HG03064 (cell line): ENCODE measurements at regions not wholly inside any gene's neighbourhood (a gene's known extent, or its start where the extent isn't known, plus 50 kb on each side); places are given as distances from the start of the nearest gene placed in this dataset.
A peak's percentile ranks its signal among the peaks of the same experiment; 100 is the strongest.

Experiments used
- ATAC-seq: cut with Tn5 transposase; IDR thresholded peaks from one replicate; pipeline ENCODE4 v1.9.1; 2021; ENCODE audit warnings: low read depth; ENCODE audit not compliant: unreplicated experiment

DNA sequence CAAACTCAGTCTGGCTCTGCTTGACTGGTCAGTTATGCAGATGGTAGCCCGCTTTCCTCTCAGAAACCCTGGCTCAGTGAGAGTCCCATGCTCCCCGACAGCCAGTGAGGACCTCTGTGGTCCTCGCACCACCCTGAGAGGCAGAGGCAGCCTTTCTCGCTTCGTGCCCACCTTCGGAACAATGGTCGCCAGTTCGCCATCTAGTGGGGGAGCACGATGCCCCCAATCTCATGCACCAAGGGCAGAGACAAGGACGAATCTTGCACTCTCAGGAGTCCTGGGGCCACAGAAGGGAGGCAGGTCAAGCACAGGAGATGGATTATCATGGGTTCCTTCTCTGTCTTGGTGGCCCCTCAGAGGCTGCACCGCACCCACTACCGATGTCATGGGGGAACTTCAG, 75.2 kb downstream of the RHCG start:
- no peak for ATAC-seq

GRCh38 chr15:89419370-89419984, 76.9 kb downstream of the RHCG start:
- no peak for ATAC-seq

DNA sequence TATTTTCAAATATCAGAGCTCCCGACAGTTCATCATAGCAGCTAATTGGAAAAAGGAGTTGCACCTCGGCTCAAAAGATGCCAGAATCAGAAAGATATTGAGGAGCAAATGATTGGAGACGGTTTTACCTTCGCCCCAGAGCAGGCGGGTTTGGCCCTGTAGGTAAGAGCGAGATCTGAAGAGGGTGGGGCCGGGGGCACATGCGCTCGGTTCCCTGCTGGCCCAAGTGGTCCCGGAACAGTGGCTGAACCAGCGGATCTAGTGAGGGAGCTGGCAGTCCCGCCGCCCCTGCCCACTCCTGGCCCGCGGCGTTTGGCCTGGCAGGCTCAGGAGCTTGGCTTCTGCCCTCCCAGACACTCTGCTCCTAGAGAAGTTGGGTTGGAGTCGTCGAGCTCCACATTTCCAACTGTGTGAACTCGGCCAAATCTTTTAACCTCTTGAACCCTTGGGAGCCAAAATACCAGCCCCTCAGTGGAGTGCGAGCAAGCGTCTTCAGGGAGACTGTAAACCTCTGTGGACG, 79.1 kb downstream of the RHCG start:
- ATAC-seq, result no peak

DNA sequence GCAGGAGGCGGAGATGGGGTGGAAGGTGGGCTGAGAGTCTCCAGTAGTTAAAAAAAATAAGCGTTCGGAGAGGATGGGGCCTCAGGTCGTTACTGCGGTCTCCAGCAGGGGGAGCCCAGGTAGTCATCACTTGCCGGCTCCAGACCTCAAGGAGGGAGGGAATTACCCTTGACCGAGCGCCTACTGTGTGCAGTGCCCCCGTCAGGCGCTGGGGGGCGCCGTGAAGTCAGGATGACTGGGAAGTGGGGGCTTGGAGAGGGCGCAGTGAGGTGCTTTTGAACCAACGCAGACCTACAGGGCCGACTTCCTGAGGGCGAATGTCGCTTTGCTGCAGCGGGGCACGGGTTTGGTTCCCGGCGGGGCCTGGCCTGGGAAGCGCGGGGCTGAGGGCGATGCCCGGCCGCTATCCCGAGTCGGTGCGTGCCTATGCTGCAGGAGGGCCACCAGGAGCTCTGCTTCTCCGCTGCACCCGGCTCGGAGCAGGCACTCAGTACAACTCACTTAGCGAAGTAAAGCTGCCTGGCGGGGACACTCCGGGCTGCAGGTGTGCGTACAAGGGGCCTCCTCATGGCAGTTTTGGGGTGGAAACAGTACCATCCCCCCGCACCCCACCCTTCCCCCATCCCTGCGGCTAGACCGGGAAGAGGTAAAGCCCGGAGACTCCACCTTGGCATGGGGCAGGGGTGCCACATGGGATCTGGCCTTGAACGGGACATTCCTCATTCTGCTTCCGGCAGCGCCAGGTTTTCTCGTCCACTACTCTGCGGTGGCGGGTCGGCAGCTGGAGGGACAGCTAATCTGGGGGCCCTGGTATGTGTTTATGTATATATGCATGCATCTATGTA, 79.8 kb downstream of the RHCG start:
- ATAC-seq, result peak; percentile 69

DNA sequence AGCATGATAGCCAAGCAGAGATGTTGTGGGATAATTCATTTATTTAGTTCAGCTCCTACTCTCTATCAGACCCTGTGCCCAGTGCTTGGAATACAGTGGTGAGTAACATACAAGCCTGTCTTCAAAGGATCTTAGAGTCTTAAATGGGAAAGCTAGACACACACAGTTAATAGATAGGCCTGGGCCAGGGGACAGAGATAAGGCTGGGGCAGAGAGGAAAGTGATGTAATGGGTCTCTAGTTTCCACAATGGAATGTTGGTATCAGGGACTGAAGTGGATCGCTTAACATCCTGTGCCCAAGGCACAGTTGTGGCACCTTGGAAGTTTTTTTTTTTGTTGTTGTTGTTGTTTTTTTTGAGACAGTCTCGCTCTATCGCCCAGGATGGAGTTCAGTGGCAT, 79.9 kb upstream of the POLG start:
- ATAC-seq, result no peak

DNA sequence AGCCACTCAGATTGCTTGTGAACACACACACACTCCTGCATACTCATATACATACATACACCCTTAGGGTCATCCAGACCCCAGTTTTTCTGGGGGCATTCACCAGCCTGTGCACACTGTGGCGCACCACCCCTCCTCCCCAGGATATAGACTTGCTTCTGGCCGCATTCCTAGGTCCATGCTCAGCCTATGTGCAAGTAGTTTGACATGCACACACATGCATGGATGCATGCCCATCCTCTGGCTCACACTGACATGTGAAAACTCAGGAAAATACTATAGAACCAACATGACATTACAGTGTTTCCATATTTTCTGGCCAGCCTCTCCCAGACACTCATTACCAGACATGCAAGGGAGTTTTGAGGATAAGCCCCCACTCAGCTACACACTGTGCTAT, 79.3 kb upstream of the POLG start:
- ATAC-seq, result no peak

DNA sequence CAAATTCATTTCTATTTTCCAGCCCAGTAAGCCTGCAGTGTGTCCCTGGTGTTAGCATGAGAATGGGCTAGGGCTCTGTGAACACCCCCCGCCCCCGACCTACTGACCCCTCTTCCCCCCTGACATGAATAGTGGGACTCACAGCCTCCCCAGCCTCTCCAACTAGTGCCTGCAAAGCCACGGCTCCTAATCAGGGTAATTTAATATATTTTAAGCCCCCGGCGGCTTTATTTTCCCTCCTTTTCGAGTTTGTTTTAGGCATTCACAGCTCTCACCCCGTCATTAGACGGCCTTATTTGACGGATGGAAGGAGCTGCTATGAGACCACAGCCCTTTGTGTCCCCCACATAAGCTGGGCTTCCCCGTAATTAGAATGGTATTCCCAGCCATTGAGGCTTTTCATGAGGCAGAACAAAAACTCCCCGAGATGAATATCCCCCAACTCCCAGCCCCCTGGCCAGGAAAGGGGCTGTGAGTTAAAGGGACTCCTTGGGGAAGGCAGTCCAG, 78.3 kb upstream of the POLG start:
- no peak for ATAC-seq

- no peak for ATAC-seq
Observed at GRCh38 chr15:89410039-89410435, 75.4 kb upstream of the POLG start.

- no peak for ATAC-seq
Observed at GRCh38 chr15:89409184-89410038, 74.8 kb upstream of the POLG start.

DNA sequence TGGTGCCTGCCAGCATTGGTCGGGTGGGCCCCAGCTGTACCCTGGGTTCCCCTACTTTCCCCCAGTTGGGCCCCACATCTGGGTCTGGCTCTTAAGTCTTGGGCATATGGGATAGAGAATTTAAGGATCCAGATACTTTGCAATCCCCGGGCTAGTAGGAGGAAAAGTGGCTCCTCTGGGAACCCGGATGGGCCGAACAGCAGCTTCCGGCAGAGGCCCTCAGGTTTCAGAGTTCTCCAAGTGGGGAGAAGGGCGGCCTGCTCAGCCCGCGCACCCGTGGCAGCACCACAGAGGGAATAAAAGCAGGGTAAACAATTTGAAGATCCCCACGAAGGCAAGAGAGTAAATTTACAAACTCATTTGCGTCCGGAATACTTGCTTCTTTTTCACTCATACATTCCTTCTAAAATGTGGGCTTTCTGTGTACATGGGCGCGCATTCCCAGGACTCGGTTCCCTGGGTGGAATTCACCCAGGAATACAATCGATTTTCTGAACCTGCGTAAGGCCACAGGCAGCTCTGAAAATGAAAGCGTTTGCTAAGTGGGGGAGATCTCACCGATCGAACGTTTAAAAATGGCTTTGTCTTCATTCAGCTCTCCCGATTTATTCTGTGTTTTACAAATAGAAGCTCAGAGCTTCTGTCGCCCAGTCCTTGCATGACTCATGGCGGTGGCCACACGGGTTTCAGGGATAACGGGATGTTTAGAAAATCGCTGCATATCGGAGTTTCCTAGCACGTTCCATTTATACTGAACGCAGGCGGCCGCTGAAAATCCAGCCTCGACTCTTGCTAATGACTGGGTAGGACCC, 74.0 kb upstream of the POLG start:
- ATAC-seq, result no peak

- no peak for ATAC-seq
Observed at GRCh38 chr15:89406940-89407607, 72.5 kb upstream of the POLG start.

DNA sequence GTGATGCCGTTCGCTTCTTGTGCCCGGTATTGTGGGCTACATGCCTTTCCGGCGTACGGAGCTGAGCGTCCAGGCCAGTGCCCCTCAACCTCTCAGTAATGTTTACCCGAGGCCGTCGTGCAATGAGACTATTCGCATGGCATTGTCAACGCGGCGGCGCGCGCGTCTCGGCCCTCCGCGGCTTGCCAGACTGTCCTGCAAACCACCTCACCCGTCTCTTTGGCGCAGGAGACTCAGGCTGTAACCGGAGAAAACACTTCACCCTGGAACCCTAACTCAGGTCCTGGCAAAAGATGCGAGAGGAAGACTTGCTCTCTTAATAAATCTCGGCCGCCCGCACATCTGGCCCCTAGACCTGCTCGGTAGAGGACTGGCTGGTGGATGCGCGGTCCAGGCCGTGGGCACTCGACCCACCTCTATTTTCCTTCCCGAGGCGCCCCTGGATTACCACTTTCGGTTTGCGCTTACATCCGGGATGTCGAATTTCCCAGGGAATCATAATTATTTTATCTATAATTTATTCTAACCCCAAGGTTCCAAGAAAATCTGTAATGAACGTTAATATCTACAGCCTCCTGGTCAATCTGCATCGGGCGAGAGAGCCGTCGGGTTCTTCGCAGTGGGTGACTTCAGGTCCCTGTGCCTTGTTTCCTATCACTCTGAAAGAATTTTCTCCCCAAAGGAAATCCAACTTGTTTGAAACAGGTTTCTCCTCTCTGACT, 71.8 kb upstream of the POLG start:
- no peak for ATAC-seq

DNA sequence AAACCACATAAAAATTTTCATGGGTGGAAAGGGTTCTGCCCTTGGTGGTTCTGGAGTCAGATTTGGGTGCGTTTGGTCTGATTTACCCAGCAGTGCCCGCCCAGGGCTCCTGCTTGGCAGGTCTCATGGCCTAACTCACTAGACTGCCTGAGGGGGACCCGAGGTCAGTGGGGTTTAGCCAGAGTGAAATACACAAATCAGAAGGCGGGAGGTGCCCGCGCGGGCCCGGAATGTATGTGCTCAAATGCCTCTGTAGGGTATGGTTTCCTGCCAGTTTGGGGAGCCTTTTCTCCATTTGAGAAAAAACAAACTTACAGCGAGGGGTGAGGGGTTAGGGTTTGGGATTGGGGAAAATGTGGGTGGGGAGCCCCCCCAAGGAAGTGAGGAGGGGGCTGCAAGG, 70.9 kb upstream of the POLG start:
- no peak for ATAC-seq

- ATAC-seq, result no peak
Observed at GRCh38 chr15:89404023-89404422, 69.4 kb upstream of the POLG start.

DNA sequence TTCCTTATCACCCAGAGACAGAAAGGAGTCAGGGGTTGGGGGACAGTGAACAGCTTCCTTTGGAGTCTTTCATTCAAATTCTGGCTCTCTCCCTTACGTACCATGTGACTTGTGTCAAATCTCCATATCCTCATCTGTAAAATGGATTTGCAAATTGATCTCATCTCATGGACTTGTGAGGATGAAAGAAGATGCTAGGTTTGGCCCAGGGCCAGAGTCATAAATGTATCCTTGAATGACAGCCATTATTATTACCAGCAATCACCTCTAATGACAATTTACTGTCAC, 67.8 kb upstream of the POLG start:
- ATAC-seq, result no peak

DNA sequence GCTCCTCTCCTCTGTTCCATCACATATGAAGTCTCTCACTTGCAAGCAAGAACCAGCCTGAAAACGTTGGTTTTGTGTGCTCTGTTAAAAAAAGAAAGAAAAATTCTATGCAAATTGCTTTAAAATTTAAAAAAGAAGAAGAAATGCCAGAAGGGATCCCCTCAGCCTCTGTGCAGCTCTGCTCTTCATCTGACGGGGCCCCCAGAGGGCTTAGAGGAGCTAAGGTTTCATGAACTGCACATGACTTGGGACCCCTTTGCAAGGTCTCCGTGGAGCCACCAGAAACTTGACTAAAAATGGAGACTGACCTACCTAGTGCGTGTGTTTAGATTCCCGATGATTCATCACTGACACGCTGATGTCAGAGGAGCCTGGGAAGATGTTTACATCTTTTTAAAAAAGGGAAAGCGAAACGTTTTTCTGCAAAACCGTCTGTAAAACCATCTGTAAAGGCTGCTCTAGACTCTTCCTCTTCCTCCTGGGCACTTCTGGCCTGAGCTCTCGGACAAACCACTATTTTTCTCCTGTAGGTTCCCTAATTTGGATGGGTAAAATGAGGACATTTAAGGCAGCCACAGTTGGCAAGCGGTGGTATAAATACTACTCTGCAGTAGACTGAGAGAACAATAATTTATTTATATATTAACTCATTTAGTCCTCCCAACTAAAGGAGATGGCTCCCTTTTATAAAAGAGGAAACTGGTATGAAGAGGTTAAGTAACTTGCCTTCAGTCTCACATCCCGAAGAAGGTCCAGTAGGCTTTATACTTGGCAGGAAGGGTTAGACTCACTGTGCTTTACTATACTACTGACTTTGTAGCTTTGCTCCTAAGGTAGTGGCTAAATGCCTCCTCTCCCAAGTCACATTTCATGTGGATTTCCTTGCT, 67.2 kb upstream of the POLG start:
- no peak for ATAC-seq

- ATAC-seq, result no peak
Observed at GRCh38 chr15:89400782-89401545, 66.3 kb upstream of the POLG start.
